Peyer's patch (tissue), 4 donors: ENCODE measurements at regions not wholly inside any gene's neighbourhood (a gene's known extent, or its start where the extent isn't known, plus 50 kb on each side); places are given as distances from the start of the nearest gene placed in this dataset.

Experiments
- DNase-seq, 3 donors: peaks; one replicate each; pipeline ENCODE4 v3.0.0-alpha.2; 2017 to 2019
- H3K27ac ChIP-seq, 4 donors: fragments of 200-600 bp; sonication (generic); one replicate each; pipeline ENCODE4 v1.5.1; 2016 to 2019
- H3K27me3 ChIP-seq, 2 donors: fragments of 200-600 bp; sonication (generic); one replicate each; pipeline ENCODE4 v1.5.1; 2019
- H3K36me3 ChIP-seq, 3 donors: fragments of 200-600 bp; sonication (generic); one replicate each; pipeline ENCODE4 v1.5.1; 2016 to 2019
- H3K4me1 ChIP-seq, 4 donors: fragments of 200-600 bp; sonication (generic); one replicate each; pipeline ENCODE4 v1.5.1; 2016 to 2019
- H3K4me3 ChIP-seq, 4 donors: fragments of 200-600 bp; sonication (generic); 1 replicate in 3 of 4; 2 replicates in 1 of 4; pipeline ENCODE4 v1.5.1; 2016 to 2019; ENCODE audit warnings: mild to moderate bottlenecking in 1 of 4
- H3K9me3 ChIP-seq, 4 donors: fragments of 200-600 bp; sonication (generic); one replicate each; pipeline ENCODE4 v1.5.1; 2016 to 2019; ENCODE audit warnings: mild to moderate bottlenecking in 1 of 4
- POLR2A ChIP-seq, 2 donors: fragments of 450-650 bp; IDR thresholded peaks; one replicate each; pipeline ENCODE4 v1.5.1; 2017; ENCODE audit warnings: antibody characterized with exemption in 2 of 2, mild to moderate bottlenecking in 2 of 2, moderate library complexity in 2 of 2
- TF ChIP-seq, protein P1 (sequence below), 6 experiments: fragments of 450-650 bp in 4 of 6; fragments of 200-600 bp in 2 of 6; sonication (generic) in 1 of 6; IDR thresholded peaks; one replicate each; pipeline ENCODE4 v1.5.1; 2017 to 2019; ENCODE audit warnings: antibody characterized with exemption in 6 of 6, mild to moderate bottlenecking in 3 of 6, moderate library complexity in 1 of 6

DNA sequence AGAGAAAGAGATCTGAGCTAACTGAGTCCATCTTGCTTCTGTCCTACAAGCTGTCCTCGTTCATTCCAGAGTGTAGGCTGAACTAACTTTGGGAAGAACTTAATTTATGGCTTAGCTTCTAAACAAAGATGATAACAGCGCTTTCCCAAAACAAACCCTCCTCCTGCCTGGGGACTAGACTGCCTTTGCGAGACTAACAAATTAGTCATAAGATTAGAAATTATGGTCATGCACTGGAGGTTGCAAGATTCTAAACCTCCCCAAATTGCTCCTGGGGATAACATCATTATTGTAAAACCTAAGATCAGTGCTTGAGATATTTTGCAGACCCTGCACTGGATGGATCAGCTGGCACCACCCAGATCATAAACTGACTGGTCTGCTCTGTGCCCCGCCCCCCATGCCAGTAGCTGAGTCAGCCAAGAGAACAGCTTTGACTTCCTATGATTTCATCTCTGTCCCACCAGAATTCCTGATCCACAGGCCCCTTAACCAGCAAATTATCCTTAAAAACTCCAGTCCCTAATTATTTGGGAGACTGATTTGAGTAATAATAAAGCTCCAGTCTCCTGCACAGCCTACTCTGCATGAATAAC, 883.3 kb downstream of the TRIML1 start:
- H3K27ac ChIP-seq: no peak overlapping the region
- TF ChIP-seq POLR2A (IDR thresholded peaks at IDR 0.05): no peak
- TF ChIP-seq, protein P1, sequence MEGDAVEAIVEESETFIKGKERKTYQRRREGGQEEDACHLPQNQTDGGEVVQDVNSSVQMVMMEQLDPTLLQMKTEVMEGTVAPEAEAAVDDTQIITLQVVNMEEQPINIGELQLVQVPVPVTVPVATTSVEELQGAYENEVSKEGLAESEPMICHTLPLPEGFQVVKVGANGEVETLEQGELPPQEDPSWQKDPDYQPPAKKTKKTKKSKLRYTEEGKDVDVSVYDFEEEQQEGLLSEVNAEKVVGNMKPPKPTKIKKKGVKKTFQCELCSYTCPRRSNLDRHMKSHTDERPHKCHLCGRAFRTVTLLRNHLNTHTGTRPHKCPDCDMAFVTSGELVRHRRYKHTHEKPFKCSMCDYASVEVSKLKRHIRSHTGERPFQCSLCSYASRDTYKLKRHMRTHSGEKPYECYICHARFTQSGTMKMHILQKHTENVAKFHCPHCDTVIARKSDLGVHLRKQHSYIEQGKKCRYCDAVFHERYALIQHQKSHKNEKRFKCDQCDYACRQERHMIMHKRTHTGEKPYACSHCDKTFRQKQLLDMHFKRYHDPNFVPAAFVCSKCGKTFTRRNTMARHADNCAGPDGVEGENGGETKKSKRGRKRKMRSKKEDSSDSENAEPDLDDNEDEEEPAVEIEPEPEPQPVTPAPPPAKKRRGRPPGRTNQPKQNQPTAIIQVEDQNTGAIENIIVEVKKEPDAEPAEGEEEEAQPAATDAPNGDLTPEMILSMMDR (IDR thresholded peaks at IDR 0.05): no peak
- no peaks in the 10 kb centered on the region for H3K4me1 ChIP-seq

DNA sequence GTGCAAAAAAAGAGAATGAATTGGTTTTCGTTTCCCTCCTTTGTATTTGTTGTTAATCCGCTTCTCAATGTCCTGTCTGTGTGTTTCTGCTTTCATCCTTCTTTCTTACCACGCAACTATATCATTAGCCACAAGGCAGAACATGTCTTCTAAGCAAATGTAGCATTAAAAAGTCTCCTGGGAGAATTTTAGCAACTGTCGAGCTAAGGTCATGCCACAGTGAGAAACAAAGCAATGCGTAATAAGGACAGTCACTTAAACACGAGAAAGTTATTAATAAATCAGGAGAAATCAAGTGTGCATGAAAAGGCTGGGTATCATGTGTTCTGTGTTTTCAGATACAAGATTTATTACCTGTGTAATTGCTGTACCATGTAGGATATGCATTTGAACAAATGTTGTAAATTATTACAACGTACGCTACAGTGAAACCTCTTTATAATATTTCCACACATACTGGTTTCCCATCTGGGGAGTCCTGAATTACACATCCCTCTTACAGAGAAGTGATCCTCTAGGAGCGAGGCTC, 890.8 kb downstream of the TRIML1 start:
- TF ChIP-seq, protein P1 (IDR thresholded peaks at IDR 0.05): no peak
- no peak for TF ChIP-seq POLR2A (IDR thresholded peaks at IDR 0.05)
- no peaks in the 10 kb centered on the region for H3K27me3 ChIP-seq
- H3K4me1 ChIP-seq: no peaks in the 10 kb centered on the region
- no peak overlapping the region for H3K4me3 ChIP-seq
- H3K36me3 ChIP-seq: no peaks in the 10 kb centered on the region
- H3K9me3 ChIP-seq: no peaks in the 10 kb centered on the region
- no peak for DNase-seq
- no peak overlapping the region for H3K27ac ChIP-seq

More for the DNA sequence above, 883.3 kb downstream of the TRIML1 start:
- no peak for DNase-seq
- Histone ChIP-seq H3K4me3 (no peak overlapping the region), H3K9me3 (no peaks in the 10 kb centered on the region), H3K27me3 (no peaks in the 10 kb centered on the region), H3K36me3 (no peaks in the 10 kb centered on the region)

DNA sequence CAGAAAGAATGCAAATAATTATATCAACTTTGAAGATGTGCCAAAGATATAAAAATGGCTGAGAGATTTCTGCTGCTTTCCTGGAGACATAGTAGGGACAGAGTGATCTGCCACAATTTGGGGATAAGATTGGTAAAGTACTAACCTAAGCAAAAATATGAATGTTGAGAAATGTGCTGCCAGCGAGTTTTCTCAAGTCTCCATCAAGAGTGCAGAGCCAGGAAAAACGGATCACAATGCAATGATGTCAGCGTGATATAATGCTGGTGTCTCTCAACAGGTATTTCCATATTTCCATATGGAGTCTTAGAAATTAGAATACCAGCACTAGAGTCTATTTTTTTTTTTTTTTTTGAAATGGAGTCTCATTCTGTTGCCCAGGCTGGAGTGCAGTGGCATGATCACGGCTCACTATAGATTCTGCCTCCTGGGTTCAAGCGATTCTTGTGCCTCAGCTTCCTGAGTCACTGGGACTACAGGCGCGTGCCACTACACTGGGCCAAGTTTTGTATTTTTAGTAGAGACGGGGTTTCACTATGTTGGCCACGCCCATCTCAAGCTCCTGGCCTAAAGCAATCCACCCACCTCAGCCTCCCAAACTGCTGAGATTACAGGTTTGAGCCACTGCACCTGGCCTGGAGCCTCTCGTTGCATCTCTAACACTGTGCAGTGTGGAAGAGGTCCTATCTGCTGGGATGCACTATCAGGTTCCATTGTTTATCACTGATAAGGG, 893.5 kb downstream of the TRIML1 start:
- no peak for DNase-seq
- no peaks in the 10 kb centered on the region for H3K4me1 ChIP-seq
- no peak overlapping the region for H3K27ac ChIP-seq
- no peaks in the 10 kb centered on the region for H3K36me3 ChIP-seq
- H3K4me3 ChIP-seq: no peak overlapping the region
- TF ChIP-seq, protein P1 (IDR thresholded peaks at IDR 0.05): no peak
- no peak for TF ChIP-seq POLR2A (IDR thresholded peaks at IDR 0.05)
- no peaks in the 10 kb centered on the region for H3K9me3 ChIP-seq
- H3K27me3 ChIP-seq: no peaks in the 10 kb centered on the region

DNA sequence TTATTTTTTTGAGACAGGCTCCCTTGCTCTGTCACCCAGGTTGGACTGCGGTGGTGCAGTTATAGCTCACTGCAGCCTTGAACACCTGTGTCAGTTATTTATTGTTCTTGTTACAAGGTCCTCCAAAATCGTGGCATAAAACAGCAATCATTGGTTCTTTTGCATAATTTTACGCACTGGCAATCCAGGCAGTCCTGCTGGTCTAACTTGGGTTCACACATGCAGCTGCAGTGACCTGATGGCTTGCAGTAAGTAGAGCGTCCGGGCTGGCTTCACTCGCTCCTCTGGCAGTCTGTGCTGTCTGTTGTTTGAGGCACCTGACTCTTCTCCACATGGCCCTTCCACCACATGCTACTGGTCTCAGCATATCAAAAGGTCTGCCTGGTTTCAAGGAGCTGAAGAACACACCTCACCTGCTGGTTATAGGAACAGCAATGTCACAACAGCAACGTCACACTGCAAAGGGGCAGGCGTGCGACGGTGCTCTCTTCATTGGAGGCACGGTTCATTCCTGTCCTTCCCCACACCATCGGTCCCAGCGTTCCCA, 894.6 kb downstream of the TRIML1 start:
- Histone ChIP-seq H3K4me1 (no peaks in the 10 kb centered on the region), H3K36me3 (no peaks in the 10 kb centered on the region), H3K4me3 (no peak overlapping the region), H3K27ac (no peak overlapping the region), H3K27me3 (no peaks in the 10 kb centered on the region), H3K9me3 (no peaks in the 10 kb centered on the region)
- TF ChIP-seq, protein P1 (IDR thresholded peaks at IDR 0.05): no peak
- no peak for TF ChIP-seq POLR2A (IDR thresholded peaks at IDR 0.05)
- no peak for DNase-seq

DNA sequence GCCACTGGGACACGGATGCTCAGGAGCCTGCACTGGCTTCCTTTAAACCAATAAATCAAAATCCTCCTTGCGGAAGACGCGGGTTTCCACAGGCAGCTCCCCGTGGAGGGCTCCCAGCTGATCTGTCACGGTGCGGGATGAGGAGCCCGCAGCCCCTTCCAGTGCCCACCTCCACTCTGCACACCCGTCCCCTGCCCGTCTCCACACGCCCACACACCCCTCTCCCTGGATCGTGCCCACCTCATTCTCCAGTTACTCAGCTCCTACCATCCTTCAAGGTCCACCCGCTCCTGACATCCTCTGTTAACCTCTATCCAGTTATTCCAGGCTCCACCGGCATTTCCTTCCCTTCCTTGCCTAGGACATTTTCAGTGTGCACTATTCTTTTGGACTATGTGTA, 895.9 kb downstream of the TRIML1 start:
- TF ChIP-seq POLR2A (IDR thresholded peaks at IDR 0.05): no peak
- TF ChIP-seq, protein P1 (IDR thresholded peaks at IDR 0.05): no peak
- Histone ChIP-seq H3K27me3 (no peaks in the 10 kb centered on the region), H3K36me3 (no peaks in the 10 kb centered on the region), H3K27ac (no peak overlapping the region), H3K9me3 (no peaks in the 10 kb centered on the region), H3K4me3 (no peak overlapping the region), H3K4me1 (no peaks in the 10 kb centered on the region)
- DNase-seq: no peak
